Spleen (tissue), 7 donors: ENCODE measurements at regions not wholly inside any gene's neighbourhood (a gene's known extent, or its start where the extent isn't known, plus 50 kb on each side); places are given as distances from the start of the nearest gene placed in this dataset.

Experiments
- CTCF ChIP-seq, 11 experiments: fragments of 200-600 bp in 7 of 11; fragments of 450-650 bp in 4 of 11; sonication (generic) in 4 of 11; IDR thresholded peaks in 8 of 11; conservative IDR thresholded peaks in 3 of 11; 1 replicate in 7 of 11; 2 replicates in 4 of 11; pipeline versions ENCODE4 v1.4.0 to v1.8.0; 2016 to 2021; ENCODE audit warnings: antibody characterized with exemption in 11 of 11, inconsistent platforms in 4 of 11, mild to moderate bottlenecking in 1 of 11
- POLR2A ChIP-seq, 3 donors: fragments of 450-650 bp; IDR thresholded peaks; one replicate each; pipeline ENCODE4 v1.5.1; 2017; ENCODE audit warnings: antibody characterized with exemption in 3 of 3, mild to moderate bottlenecking in 1 of 3
- POLR2AphosphoS5 ChIP-seq, 3 donors: sonication (generic); formaldehyde crosslinking; IDR thresholded peaks; one replicate each; pipeline ENCODE4 v1.5.1; 2017; ENCODE audit warnings: antibody characterized with exemption in 3 of 3
- donor health status: DM: no; HTN: no; CAD: no; lungs with moderate emphysema.
- donor health status: DM: no; HTN: no; CAD: no.
- donor health status: DM: no; HTN: no; CAD: no.

- TF ChIP-seq CTCF (IDR thresholded peaks at IDR 0.05 in 8 of 11, conservative IDR thresholded peaks at IDR 0.05 in 3 of 11): no peak
- TF ChIP-seq POLR2AphosphoS5 (IDR thresholded peaks at IDR 0.05): no peak
- TF ChIP-seq POLR2A (IDR thresholded peaks at IDR 0.05): no peak
Observed at GRCh38 chr7:69395061-69395714, 203.1 kb upstream of the AUTS2 start.
